ENCODE measurements at regions not wholly inside any gene's neighbourhood (a gene's known extent, or its start where the extent isn't known, plus 50 kb on each side); places are given as distances from the start of the nearest gene placed in this dataset.
"Not testable (repeated sequence)": the region's sequence is repeated elsewhere in the genome, so short reads cannot be mapped to it uniquely, and the experiment has no call there.

GRCh38 chr4:189658831-189659230 is 281.8 kb upstream of the FRG1 start:
- DNase-seq (ENCODE audit: low read depth in 2 of 2) = not testable (repeated sequence)

GRCh38 chr4:189659287-189659686 is 281.4 kb upstream of the FRG1 start:
- no peak for DNase-seq (ENCODE audit: low read depth in 2 of 2)

DNA sequence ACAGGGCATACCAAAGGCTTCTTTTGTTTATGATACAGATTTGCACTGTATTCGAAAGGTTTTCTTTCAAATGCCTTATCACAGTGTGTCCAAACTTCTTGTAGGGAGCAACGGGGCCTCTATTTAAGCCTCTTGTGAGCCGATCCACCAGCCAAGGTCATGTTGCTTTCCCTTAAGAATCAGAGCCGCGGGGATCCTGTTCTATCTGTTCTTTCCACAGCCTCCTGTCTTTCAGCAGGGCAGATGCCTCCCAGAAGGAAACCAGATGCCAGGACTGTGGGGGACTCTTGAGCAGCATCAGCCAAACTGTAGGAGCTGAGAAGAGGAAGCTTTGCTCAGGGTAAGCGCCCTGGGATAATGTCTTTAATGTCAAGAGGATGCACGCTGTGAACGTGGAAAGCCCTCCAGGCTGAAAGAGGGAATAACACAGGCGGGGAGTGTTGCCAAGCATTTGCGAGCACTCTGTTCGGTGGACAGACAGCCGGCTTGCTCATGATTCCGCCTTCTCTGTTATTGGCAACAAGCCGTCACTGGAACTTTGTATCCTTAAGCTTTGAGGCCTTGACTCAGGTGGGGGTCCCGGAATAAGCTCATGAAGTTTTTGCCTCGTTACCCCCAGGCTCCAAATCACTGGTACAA is 279.8 kb upstream of the FRG1 start:
- no peak for DNase-seq (ENCODE audit: low read depth in 2 of 2)

DNA sequence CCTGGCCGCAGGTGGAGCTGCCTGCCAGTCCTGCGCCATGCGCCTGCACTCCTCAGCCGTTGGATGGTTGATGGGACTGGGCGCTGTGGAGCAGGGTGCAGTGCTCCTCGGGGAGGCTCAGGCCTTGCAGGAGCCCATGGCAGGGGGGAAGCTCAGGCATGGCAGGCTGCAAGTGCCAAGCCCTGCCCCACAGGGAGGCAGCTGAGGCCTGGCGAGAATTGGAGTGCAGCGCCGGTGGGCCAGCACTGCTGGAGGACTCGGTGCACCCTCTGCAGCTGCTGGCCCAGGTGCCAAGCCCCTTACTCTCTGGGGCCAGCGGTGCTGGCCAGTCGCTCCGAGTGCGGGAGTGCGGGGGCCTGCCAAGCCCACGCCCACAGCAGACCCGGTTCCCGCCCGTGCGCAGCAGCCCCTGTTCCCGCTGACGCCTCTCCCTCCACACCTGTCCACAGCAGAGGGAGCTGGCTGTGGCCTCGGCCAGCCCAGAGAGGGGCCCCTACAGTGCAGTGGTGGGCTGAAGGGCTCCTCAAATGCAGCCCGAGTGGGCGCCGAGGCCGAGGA is 275.9 kb upstream of the FRG1 start:
- DNase-seq (ENCODE audit: low read depth in 2 of 2) = no peak

DNA sequence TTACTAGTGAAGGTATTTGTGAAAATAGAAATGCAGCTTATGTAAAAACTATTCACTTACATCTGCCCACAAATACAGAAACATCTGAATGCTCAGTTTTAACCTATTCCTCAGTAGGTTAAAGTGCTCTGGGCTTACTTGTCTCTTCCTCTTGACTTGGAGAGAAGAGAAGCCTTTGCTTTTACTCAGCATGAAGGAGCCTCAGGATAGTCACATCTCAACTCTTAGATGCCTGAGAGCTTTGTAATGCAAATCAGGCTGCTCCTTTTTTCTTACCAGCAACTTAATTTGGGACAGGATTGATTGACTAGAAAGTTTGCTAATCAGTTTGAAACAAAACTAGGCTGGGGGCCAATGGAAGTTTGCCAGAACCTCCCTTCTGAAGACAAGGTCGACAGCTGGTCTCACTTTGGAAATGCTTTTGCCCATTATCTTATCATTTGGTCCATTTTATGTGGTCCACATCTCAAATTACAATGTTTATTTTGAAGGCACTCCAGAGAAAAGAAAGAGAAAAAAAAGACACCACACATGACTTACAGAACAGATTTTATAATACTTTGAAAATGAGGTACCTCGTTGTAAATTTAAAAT is 274.9 kb upstream of the FRG1 start:
- not testable (repeated sequence) for DNase-seq (ENCODE audit: low read depth in 2 of 2)

DNA sequence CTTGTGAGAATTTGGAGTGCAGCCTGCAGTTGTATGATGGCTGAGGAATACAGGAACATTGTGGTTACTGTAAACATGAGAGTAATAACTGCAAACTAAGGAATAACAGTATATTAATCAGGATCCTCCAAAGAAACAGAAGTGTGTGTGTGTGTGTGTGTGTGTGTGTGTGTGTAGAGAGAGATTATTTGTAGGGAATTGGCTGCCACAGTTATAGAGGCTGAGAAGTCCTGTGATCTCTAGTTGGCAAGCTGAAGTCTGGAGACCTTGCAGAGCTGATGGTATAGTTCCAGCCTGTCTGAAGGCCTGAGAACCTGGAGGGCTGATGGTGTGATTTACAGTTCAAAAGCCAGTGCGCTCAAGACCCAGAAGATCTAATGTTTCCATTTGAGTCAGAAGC is 273.3 kb upstream of the FRG1 start:
- DNase-seq (ENCODE audit: low read depth in 2 of 2) = not testable (repeated sequence)

- DNase-seq (ENCODE audit: low read depth in 2 of 2) = not testable (repeated sequence)
Measured at GRCh38 chr4:189697675-189698245, 242.9 kb upstream of the FRG1 start.

GRCh38 chr4:189703000-189703399 is 237.7 kb upstream of the FRG1 start:
- DNase-seq (ENCODE audit: low read depth in 2 of 2) = not testable (repeated sequence)

DNA sequence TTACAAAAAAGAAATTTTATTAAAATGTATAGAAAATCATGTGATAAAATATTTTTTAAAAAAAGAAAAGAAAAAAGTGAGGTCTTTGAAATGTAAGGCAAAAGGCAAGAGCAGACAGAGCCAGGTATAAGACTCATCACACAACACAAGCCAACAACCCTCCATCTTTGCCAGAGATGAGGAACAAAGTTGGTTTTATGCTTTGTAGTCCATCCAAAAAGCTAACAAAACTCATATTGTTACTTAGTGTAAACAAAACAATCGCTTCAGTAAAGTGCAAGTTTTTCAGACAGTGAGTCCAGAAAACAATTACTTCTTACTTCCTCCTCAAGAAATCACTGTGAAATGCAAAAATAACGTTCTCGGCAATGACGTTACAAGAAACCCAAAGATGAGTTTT is 233.9 kb upstream of the FRG1 start:
- DNase-seq (ENCODE audit: low read depth in 2 of 2) = not testable (repeated sequence)

DNA sequence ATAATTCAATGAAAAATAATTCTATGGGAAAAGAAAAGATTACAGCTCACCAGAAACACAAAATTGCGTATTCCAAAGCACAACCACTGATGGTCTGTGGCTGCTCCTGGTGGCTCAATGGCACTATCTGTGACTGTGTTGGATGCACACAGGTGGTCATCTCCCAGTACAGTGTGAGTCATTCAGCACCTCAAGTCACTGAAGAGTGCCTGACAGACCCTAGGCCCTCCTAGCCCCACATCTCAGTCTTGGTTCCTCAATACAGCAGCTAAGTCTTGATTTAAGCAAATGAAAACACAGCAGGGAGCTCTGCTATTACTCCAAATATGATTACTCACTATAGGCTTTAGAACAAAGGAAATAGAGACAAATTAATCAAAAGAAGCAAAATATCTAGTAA is 233.4 kb upstream of the FRG1 start:
- not testable (repeated sequence) for DNase-seq (ENCODE audit: low read depth in 2 of 2)

- not testable (repeated sequence) for DNase-seq (ENCODE audit: low read depth in 2 of 2)
Measured at GRCh38 chr4:189711956-189712355, 228.7 kb upstream of the FRG1 start.

DNA sequence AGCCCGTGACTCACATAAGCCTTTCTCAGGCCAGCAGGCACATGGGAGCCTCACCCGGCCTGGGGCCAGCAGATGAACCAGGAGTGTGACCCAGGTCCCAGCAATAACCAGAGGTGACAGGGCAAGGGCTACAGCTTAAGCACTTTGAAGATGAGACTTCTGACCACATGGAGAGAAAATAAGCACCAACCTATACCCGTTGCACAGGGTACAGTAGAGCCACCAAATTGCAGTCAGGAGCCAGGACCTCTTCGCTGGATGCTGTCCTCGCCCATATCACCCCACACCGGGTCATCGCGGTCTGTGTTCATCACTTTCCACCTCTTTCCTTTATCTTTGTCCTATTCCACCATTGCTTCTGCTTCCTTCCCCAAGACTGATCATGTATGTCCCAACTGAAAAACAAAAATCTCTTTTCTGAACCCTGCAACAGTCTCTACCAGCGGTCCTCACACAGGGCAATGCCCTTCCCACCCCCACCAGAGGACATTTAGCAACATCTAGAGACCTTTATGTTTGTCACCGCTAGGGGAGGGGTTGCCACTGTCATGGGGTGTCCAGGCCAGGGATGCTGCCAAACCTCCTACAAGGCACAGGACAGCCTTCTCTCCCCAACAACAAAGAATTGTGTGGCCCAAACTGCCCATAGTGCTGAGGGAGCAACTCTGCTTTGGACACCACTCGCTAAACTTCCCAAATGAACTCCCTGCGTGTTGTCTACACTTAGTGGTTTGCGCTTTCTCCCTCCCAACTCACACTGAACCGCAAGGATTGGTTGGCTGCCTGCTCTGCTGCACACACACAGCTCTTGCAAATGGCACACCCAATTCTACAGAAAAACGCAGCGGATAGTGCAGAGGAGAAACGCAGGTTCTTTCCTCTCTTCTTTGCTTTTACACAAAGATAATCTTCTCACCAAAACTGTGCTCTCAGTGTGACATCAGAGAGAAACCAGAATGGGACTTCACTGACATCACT is 219.4 kb upstream of the FRG1 start:
- DNase-seq (ENCODE audit: low read depth in 2 of 2) = not testable (repeated sequence)

- not testable (repeated sequence) for DNase-seq (ENCODE audit: low read depth in 2 of 2)
Measured at GRCh38 chr4:189722324-189723003, 218.2 kb upstream of the FRG1 start.

- not testable (repeated sequence) for DNase-seq (ENCODE audit: low read depth in 2 of 2)
Measured at GRCh38 chr4:189727982-189728638, 212.6 kb upstream of the FRG1 start.

DNA sequence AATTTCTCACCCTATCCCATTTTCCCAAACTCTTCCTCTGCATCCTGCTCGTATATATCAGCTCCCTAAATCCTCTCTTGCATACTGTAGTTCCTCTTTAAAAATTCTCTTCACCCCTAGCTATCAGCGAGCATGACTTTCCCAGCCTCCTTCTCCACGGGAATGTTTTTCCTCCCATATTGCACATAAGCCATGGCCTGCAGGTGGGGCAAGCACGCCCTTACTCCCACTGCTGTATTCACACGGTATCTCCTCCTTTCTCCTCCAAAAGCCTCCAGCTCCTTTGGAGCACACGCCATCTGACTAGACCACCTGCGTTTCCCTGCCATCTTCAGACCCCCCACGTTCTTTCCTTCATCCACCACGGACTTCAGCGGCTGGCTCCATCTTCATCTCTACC is 208.7 kb upstream of the FRG1 start:
- DNase-seq (ENCODE audit: low read depth in 2 of 2) = not testable (repeated sequence)

DNA sequence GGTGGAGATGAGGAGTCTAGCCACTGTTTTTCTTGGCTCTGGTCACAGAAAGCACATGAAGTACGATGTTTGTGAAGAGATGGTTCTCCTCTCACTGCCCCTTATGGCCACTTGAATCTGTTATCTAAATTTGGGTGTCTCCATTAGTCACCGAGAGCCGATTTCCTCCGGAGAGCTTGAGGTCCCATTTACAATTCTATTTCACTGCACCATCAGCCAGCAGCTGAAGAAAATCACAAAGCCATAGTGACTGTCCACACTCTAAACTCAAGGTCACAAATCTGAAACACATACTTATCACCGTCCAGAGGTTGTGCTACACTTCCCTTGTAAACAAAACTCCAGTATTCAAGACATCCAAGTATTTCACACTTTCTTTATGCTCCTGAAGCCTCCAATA is 207.2 kb upstream of the FRG1 start:
- DNase-seq (ENCODE audit: low read depth in 2 of 2) = not testable (repeated sequence)

DNA sequence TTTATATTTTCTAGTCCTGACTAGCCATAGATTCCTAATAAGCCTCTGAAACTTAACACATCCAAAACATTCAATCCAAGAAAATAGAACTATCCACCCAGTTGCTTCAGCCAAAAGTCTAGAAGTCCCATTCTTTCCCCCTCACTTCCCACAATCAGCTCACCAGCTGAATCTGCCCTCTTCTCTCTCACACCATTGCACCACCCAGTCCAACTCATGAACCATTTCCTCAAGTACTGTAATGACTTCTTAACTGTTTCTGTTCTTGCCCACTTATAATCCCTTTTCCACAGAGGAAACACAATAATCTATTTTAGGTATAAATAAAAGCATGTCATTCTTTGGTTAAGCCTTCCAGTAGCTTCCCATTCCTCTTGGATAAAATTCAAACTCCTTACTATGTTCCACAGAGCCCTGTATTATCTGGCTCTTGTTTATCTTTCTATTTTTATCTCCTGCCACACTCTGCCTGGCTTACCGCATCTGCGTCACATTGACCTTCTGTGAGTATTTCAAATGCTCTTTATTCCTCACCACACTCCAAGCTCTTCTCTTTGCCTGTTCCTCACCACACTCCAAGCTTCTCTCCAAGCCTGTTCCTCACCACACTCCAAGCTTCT is 205.9 kb upstream of the FRG1 start:
- not testable (repeated sequence) for DNase-seq (ENCODE audit: low read depth in 2 of 2)

- not testable (repeated sequence) for DNase-seq (ENCODE audit: low read depth in 2 of 2)
Measured at GRCh38 chr4:189736656-189737055, 204.0 kb upstream of the FRG1 start.

GRCh38 chr4:189740118-189740517 is 200.6 kb upstream of the FRG1 start:
- DNase-seq (ENCODE audit: low read depth in 2 of 2) = not testable (repeated sequence)

- no peak for DNase-seq (ENCODE audit: low read depth in 2 of 2)
Measured at GRCh38 chr4:189740873-189741272, 199.8 kb upstream of the FRG1 start.

Measured in stimulated activated CD8-positive, alpha-beta memory T cell treated with anti-CD3 and anti-CD28 coated beads, Interleukin-7, amount 100 ng/mL, for 4 hours (primary cell).